K562 (cell line): ENCODE measurements at regions not wholly inside any gene's neighbourhood (a gene's known extent, or its start where the extent isn't known, plus 50 kb on each side); places are given as distances from the start of the nearest gene placed in this dataset.

ENCODE experiments used
- CHD1 ChIP-seq: fragments of 200-600 bp; sonication (generic); IDR thresholded peaks from one replicate; pipeline ENCODE4 v1.6.1; 2012; ENCODE audit warnings: mild to moderate bottlenecking, moderate library complexity, low read length, inconsistent platforms
- CREBBP ChIP-seq: IDR thresholded peaks from one replicate; pipeline ENCODE4 v1.6.1; 2012; ENCODE audit warnings: low read depth, mild to moderate bottlenecking, control low read depth, inconsistent platforms, low read length
- CTBP1 ChIP-seq: fragments of 450-650 bp; IDR thresholded peaks from 2 replicates; pipeline ENCODE4 v1.6.1; 2016; ENCODE audit warnings: borderline replicate concordance
- KDM1A ChIP-seq, 2 experiments: fragments of 450-650 bp; IDR thresholded peaks; 2 replicates each; pipeline ENCODE4 v1.6.1; 2016; ENCODE audit warnings: mild to moderate bottlenecking in 2 of 2
- NBN ChIP-seq: fragments of 450-650 bp; IDR thresholded peaks from 2 replicates; pipeline ENCODE4 v1.6.1; 2016; ENCODE audit warnings: low read depth, mild to moderate bottlenecking
- RBM15 ChIP-seq: fragments of 200-400 bp; formaldehyde crosslinking; IDR thresholded peaks from 2 replicates; pipeline ENCODE4 v1.6.1; 2018; ENCODE audit warnings: mild to moderate bottlenecking, low read length, moderate library complexity; ENCODE audit not compliant: insufficient read depth
- SMARCA4 ChIP-seq: fragments of 450-650 bp; IDR thresholded peaks from 2 replicates; pipeline ENCODE4 v1.6.1; 2016
- SMARCB1 ChIP-seq: IDR thresholded peaks from 2 replicates; pipeline ENCODE4 v1.6.1; 2011; ENCODE audit warnings: improper control_type of control experiment, low read depth; ENCODE audit not compliant: insufficient read length
- SRF ChIP-seq, 2 experiments: fragments of 250-450, 450-650 bp in 1 of 2; sonication (Bioruptor Pico) in 1 of 2; sonication (generic) in 1 of 2; formaldehyde crosslinking; IDR thresholded peaks; 2 replicates each; pipeline versions ENCODE4 v1.5.0 to v1.5.1; 2020 to 2022; ENCODE audit warnings: mild to moderate bottlenecking in 1 of 2, missing genetic modification reagents in 1 of 2
- ZEB2 ChIP-seq: fragments of 450-650 bp; IDR thresholded peaks from 2 replicates; pipeline ENCODE4 v1.6.1; 2016
- ZFX ChIP-seq: sonication (generic); formaldehyde crosslinking; IDR thresholded peaks from 2 replicates; pipeline ENCODE4 v1.8.0; 2022; ENCODE audit warnings: mild to moderate bottlenecking, missing genetic modification reagents, moderate library complexity
- ZNF124 ChIP-seq: sonication (generic); formaldehyde crosslinking; IDR thresholded peaks from 2 replicates; pipeline ENCODE4 v1.8.1; 2022; ENCODE audit warnings: missing genetic modification reagents
- TF ChIP-seq, protein P1 (sequence below), 3 experiments: fragments of 200-800 bp in 1 of 3; sonication (Bioruptor generic) in 1 of 3; sonication (generic) in 1 of 3; formaldehyde crosslinking in 1 of 3; IDR thresholded peaks; 2 replicates each; pipeline versions ENCODE4 v1.6.1 to v1.8.0; 2016 to 2022; ENCODE audit warnings: mild to moderate bottlenecking in 2 of 3, missing compliant biosample characterization in 2 of 3, missing genetic modification characterization in 2 of 3, missing genetic modification reagents in 1 of 3
- TF ChIP-seq, protein P2 (sequence below): fragments of 250-450 bp; sonication (Bioruptor Pico); IDR thresholded peaks from 2 replicates; pipeline ENCODE4 v1.5.0; 2020; ENCODE audit warnings: mild to moderate bottlenecking, borderline replicate concordance
- TF ChIP-seq, protein P3 (sequence below): fragments of 250-450 bp; sonication (Bioruptor Pico); IDR thresholded peaks from 2 replicates; pipeline ENCODE4 v1.5.0; 2021
- TF ChIP-seq, protein P4 (sequence below): fragments of 450-650 bp; formaldehyde crosslinking; IDR thresholded peaks from 2 replicates; pipeline ENCODE4 v1.4.0; 2020; ENCODE audit warnings: mild to moderate bottlenecking, moderate library complexity
- TF ChIP-seq, protein P5 (sequence below): sonication (generic); formaldehyde crosslinking; IDR thresholded peaks from 2 replicates; pipeline ENCODE4 v1.8.1; 2023; ENCODE audit warnings: missing genetic modification reagents, mild to moderate bottlenecking, borderline replicate concordance

DNA sequence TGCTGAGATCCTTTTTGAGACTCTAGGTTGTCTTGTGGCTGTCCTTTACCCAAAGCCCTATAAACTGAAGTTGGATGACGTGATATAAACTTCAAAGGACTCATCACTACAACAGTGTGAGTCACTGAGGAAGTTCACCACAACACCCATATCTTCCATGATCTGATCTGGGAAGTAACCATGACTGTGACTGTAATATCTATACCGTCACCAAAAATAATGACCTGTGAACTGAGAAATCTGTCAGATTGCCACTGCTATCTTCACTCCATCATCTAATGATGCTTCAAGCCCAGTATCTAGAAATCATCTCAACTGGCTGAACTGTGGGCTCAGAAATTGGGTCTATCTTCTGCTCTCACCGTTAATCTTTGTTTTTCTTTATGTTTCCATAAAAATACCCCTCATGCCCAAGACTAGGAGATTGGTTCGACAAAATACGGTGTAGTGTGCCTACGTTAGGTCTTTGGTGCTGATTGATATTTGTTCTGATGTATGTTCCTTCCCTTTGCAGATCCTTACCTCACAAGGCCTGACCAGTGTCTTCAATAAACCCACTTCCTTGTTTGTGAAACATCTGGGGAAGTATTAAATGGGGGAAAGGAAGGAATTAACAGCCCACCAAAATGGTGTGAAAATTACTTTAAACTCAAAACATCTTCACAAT is 78.2 kb downstream of the MYL12B start (continued):
- TF ChIP-seq, protein P1, sequence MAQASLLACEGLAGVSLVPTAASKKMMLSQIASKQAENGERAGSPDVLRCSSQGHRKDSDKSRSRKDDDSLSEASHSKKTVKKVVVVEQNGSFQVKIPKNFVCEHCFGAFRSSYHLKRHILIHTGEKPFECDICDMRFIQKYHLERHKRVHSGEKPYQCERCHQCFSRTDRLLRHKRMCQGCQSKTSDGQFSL (CRISPR knock-in tag; IDR thresholded peaks at IDR 0.05) = no peak
- TF ChIP-seq, protein P1 (tag; IDR thresholded peaks at IDR 0.05) = no peak
- TF ChIP-seq, protein P2, sequence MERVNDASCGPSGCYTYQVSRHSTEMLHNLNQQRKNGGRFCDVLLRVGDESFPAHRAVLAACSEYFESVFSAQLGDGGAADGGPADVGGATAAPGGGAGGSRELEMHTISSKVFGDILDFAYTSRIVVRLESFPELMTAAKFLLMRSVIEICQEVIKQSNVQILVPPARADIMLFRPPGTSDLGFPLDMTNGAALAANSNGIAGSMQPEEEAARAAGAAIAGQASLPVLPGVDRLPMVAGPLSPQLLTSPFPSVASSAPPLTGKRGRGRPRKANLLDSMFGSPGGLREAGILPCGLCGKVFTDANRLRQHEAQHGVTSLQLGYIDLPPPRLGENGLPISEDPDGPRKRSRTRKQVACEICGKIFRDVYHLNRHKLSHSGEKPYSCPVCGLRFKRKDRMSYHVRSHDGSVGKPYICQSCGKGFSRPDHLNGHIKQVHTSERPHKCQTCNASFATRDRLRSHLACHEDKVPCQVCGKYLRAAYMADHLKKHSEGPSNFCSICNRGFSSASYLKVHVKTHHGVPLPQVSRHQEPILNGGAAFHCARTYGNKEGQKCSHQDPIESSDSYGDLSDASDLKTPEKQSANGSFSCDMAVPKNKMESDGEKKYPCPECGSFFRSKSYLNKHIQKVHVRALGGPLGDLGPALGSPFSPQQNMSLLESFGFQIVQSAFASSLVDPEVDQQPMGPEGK = no peak
- no peak for TF ChIP-seq RBM15
- TF ChIP-seq CTBP1 = peak; percentile 50; the same call in 1 of the 2 replicates
- no peak for TF ChIP-seq ZNF124 (CRISPR knock-in tag)
- TF ChIP-seq, protein P3, sequence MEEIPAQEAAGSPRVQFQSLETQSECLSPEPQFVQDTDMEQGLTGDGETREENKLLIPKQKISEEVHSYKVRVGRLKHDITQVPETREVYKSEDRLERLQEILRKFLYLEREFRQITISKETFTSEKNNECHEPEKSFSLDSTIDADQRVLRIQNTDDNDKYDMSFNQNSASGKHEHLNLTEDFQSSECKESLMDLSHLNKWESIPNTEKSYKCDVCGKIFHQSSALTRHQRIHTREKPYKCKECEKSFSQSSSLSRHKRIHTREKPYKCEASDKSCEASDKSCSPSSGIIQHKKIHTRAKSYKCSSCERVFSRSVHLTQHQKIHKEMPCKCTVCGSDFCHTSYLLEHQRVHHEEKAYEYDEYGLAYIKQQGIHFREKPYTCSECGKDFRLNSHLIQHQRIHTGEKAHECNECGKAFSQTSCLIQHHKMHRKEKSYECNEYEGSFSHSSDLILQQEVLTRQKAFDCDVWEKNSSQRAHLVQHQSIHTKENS = no peak
- no peak for TF ChIP-seq CREBBP
- TF ChIP-seq SRF (CRISPR knock-in tag; IDR thresholded peaks at IDR 0.05) = no peak
- TF ChIP-seq, protein P4, sequence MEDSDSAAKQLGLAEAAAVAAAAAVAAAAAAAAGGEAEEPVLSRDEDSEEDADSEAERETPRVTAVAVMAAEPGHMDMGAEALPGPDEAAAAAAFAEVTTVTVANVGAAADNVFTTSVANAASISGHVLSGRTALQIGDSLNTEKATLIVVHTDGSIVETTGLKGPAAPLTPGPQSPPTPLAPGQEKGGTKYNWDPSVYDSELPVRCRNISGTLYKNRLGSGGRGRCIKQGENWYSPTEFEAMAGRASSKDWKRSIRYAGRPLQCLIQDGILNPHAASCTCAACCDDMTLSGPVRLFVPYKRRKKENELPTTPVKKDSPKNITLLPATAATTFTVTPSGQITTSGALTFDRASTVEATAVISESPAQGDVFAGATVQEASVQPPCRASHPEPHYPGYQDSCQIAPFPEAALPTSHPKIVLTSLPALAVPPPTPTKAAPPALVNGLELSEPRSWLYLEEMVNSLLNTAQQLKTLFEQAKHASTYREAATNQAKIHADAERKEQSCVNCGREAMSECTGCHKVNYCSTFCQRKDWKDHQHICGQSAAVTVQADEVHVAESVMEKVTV (CRISPR knock-in tag) = no peak
- TF ChIP-seq NBN = no peak
- TF ChIP-seq, protein P5, sequence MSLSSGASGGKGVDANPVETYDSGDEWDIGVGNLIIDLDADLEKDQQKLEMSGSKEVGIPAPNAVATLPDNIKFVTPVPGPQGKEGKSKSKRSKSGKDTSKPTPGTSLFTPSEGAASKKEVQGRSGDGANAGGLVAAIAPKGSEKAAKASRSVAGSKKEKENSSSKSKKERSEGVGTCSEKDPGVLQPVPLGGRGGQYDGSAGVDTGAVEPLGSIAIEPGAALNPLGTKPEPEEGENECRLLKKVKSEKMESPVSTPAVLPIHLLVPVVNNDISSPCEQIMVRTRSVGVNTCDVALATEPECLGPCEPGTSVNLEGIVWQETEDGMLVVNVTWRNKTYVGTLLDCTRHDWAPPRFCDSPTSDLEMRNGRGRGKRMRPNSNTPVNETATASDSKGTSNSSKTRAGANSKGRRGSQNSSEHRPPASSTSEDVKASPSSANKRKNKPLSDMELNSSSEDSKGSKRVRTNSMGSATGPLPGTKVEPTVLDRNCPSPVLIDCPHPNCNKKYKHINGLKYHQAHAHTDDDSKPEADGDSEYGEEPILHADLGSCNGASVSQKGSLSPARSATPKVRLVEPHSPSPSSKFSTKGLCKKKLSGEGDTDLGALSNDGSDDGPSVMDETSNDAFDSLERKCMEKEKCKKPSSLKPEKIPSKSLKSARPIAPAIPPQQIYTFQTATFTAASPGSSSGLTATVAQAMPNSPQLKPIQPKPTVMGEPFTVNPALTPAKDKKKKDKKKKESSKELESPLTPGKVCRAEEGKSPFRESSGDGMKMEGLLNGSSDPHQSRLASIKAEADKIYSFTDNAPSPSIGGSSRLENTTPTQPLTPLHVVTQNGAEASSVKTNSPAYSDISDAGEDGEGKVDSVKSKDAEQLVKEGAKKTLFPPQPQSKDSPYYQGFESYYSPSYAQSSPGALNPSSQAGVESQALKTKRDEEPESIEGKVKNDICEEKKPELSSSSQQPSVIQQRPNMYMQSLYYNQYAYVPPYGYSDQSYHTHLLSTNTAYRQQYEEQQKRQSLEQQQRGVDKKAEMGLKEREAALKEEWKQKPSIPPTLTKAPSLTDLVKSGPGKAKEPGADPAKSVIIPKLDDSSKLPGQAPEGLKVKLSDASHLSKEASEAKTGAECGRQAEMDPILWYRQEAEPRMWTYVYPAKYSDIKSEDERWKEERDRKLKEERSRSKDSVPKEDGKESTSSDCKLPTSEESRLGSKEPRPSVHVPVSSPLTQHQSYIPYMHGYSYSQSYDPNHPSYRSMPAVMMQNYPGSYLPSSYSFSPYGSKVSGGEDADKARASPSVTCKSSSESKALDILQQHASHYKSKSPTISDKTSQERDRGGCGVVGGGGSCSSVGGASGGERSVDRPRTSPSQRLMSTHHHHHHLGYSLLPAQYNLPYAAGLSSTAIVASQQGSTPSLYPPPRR (CRISPR knock-in tag) = no peak
- TF ChIP-seq ZEB2 = no peak
- TF ChIP-seq KDM1A (IDR thresholded peaks at IDR 0.05) = peak; percentile 38 to 48; a peak in 1 of 4 replicates
- peak; percentile 67; the same call in 1 of the 2 replicates for TF ChIP-seq SMARCA4
- peak; percentile 29 for TF ChIP-seq SMARCB1
- no peak for TF ChIP-seq CHD1
- TF ChIP-seq ZFX = 0 out of 2 replicates have a peak, but pooled peaks have one; percentile 36
